SHP77 (cell line): ENCODE measurements at regions not wholly inside any gene's neighbourhood (a gene's known extent, or its start where the extent isn't known, plus 50 kb on each side); places are given as distances from the start of the nearest gene placed in this dataset.
"Not testable (repeated sequence)": the region's sequence is repeated elsewhere in the genome, so short reads cannot be mapped to it uniquely, and the experiment has no call there.

Experiments used
- DNase-seq, 2 experiments: peaks; one replicate each; lab custom pipeline; 2025; lab: John Stamatoyannopoulos, UW

GRCh38 chr6:19247181-19247580 is 590.0 kb upstream of the ID4 start:
- not testable (repeated sequence) for DNase-seq

GRCh38 chr6:19256123-19256522 is 581.0 kb upstream of the ID4 start:
- DNase-seq: not testable (repeated sequence)

GRCh38 chr6:19261642-19262041 is 575.5 kb upstream of the ID4 start:
- no peak for DNase-seq

GRCh38 chr6:19268117-19268516 is 569.1 kb upstream of the ID4 start:
- no peak for DNase-seq

- no peak for DNase-seq
Observed at GRCh38 chr6:19268718-19269117, 568.5 kb upstream of the ID4 start.

GRCh38 chr6:19269341-19269898 is 567.8 kb upstream of the ID4 start:
- DNase-seq: no peak

- DNase-seq: no peak
Observed at GRCh38 chr6:19270616-19271015, 566.6 kb upstream of the ID4 start.

- DNase-seq: no peak
Observed at GRCh38 chr6:19279273-19279684, 557.9 kb upstream of the ID4 start.

GRCh38 chr6:19287928-19288327 is 549.2 kb upstream of the ID4 start:
- DNase-seq: no peak

- no peak for DNase-seq
Observed at GRCh38 chr6:19289457-19289856, 547.7 kb upstream of the ID4 start.

- DNase-seq: peak in 1 of 2 experiments; percentile 28
Observed at GRCh38 chr6:19297880-19298279, 539.3 kb upstream of the ID4 start.

- DNase-seq: no peak
Observed at GRCh38 chr6:19298421-19298820, 538.7 kb upstream of the ID4 start.

GRCh38 chr6:19299129-19299528 is 538.0 kb upstream of the ID4 start:
- DNase-seq: no peak

- DNase-seq: no peak
Observed at GRCh38 chr6:19301980-19302379, 535.2 kb upstream of the ID4 start.

- peak in 1 of 2 experiments; percentile 21 for DNase-seq
Observed at GRCh38 chr6:19303383-19303782, 533.8 kb upstream of the ID4 start.

- no peak for DNase-seq
Observed at GRCh38 chr6:19309661-19310060, 527.5 kb upstream of the ID4 start.

- no peak for DNase-seq
Observed at GRCh38 chr6:19311786-19312185, 525.4 kb upstream of the ID4 start.

- no peak for DNase-seq
Observed at GRCh38 chr6:19312241-19312978, 524.8 kb upstream of the ID4 start.

- DNase-seq: no peak
Observed at GRCh38 chr6:19317431-19317986, 519.7 kb upstream of the ID4 start.

GRCh38 chr6:19319005-19319404 is 518.2 kb upstream of the ID4 start:
- no peak for DNase-seq

GRCh38 chr6:19320111-19320581 is 517.0 kb upstream of the ID4 start:
- DNase-seq: no peak

- no peak for DNase-seq
Observed at GRCh38 chr6:19322691-19323485, 514.3 kb upstream of the ID4 start.

GRCh38 chr6:19324376-19324775 is 512.8 kb upstream of the ID4 start:
- DNase-seq: no peak
